ENCODE measurements at regions not wholly inside any gene's neighbourhood (a gene's known extent, or its start where the extent isn't known, plus 50 kb on each side); places are given as distances from the start of the nearest gene placed in this dataset.
"Not testable (repeated sequence)": the region's sequence is repeated elsewhere in the genome, so short reads cannot be mapped to it uniquely, and the experiment has no call there.

- Histone ChIP-seq H3K4me2 (no peak overlapping the region), H3K79me2 (ENCODE audit: low read depth) (no peaks in the 10 kb centered on the region), H3K36me3 (no peaks in the 10 kb centered on the region), H3F3A (ENCODE audit: low read depth) (no peaks in the 10 kb centered on the region), H3K27me3 (no peaks in the 10 kb centered on the region), H4K20me1 (ENCODE audit: low read depth) (no peaks in the 10 kb centered on the region), H3K27ac (no peak overlapping the region), H2AFZ (replicated peaks) (no peak overlapping the region), H3K4me3 (no peak overlapping the region), H3K4me1 (no peaks in the 10 kb centered on the region), H3K9me3 (ENCODE audit: low read depth) (no peaks in the 10 kb centered on the region), H3K9ac (no peak overlapping the region)
- peaks cover 5% of the 10 kb centered on the region for H3K4me1 Mint-ChIP-seq
- TF ChIP-seq EZH2 (IDR thresholded peaks at IDR 0.05) (no peak), EZH2phosphoT487 (IDR thresholded peaks at IDR 0.05) (no peak)
- TF ChIP-seq, protein P1, sequence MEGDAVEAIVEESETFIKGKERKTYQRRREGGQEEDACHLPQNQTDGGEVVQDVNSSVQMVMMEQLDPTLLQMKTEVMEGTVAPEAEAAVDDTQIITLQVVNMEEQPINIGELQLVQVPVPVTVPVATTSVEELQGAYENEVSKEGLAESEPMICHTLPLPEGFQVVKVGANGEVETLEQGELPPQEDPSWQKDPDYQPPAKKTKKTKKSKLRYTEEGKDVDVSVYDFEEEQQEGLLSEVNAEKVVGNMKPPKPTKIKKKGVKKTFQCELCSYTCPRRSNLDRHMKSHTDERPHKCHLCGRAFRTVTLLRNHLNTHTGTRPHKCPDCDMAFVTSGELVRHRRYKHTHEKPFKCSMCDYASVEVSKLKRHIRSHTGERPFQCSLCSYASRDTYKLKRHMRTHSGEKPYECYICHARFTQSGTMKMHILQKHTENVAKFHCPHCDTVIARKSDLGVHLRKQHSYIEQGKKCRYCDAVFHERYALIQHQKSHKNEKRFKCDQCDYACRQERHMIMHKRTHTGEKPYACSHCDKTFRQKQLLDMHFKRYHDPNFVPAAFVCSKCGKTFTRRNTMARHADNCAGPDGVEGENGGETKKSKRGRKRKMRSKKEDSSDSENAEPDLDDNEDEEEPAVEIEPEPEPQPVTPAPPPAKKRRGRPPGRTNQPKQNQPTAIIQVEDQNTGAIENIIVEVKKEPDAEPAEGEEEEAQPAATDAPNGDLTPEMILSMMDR (IDR thresholded peaks at IDR 0.05), result no peak
- no peaks in the 10 kb centered on the region for H3K9me3 Mint-ChIP-seq
- no peaks in the 10 kb centered on the region for H3K36me3 Mint-ChIP-seq
- DNase-seq (ENCODE audit: low spot score), result peak; percentile 13
- H3K4me3 Mint-ChIP-seq, result no peak overlapping the region
- H3K27ac Mint-ChIP-seq, result no peak overlapping the region
- no peaks in the 10 kb centered on the region for H3K27me3 Mint-ChIP-seq (ENCODE audit: insufficient read depth, low read depth)
Observed at GRCh38 chr4:109368661-109369060, 65.0 kb upstream of the SEC24B start.

- H3K9me3 Mint-ChIP-seq, result no peaks in the 10 kb centered on the region
- TF ChIP-seq, protein P1 (IDR thresholded peaks at IDR 0.05), result no peak
- TF ChIP-seq EZH2phosphoT487 (IDR thresholded peaks at IDR 0.05) (no peak), EZH2 (IDR thresholded peaks at IDR 0.05) (no peak)
- H3K27me3 Mint-ChIP-seq (ENCODE audit: insufficient read depth, low read depth), result no peaks in the 10 kb centered on the region
Observed at GRCh38 chr4:109365939-109366338, 63.5 kb upstream of the COL25A1 start.

GRCh38 chr4:109365297-109365696 lies 62.8 kb upstream of the COL25A1 start:
- H3F3A ChIP-seq (ENCODE audit: low read depth); H3K4me1 Mint-ChIP-seq; DNase-seq (ENCODE audit: low spot score); H3K9ac ChIP-seq; H3K4me3 Mint-ChIP-seq; H3K27ac Mint-ChIP-seq; H3K9me3 Mint-ChIP-seq; H3K4me1 ChIP-seq; H3K27ac ChIP-seq; H3K36me3 Mint-ChIP-seq; H3K9me3 ChIP-seq (ENCODE audit: low read depth); H3K27me3 Mint-ChIP-seq (ENCODE audit: insufficient read depth, low read depth); H3K27me3 ChIP-seq; H3K36me3 ChIP-seq; H3K79me2 ChIP-seq (ENCODE audit: low read depth); H4K20me1 ChIP-seq (ENCODE audit: low read depth); H2AFZ ChIP-seq (replicated peaks); H3K4me2 ChIP-seq; H3K4me3 ChIP-seq: not testable (repeated sequence)

More at GRCh38 chr4:109365939-109366338, 63.5 kb upstream of the COL25A1 start:
- H3K79me2 ChIP-seq (ENCODE audit: low read depth), result no peaks in the 10 kb centered on the region
- no peaks in the 10 kb centered on the region for H3K27me3 ChIP-seq
- H3K9me3 ChIP-seq (ENCODE audit: low read depth), result no peaks in the 10 kb centered on the region
- H3K4me1 ChIP-seq, result no peaks in the 10 kb centered on the region
- H3K27ac ChIP-seq, result no peak overlapping the region
- H4K20me1 ChIP-seq (ENCODE audit: low read depth), result no peaks in the 10 kb centered on the region
- no peak overlapping the region for H3K9ac ChIP-seq
- no peak for DNase-seq (ENCODE audit: low spot score)
- H3K36me3 Mint-ChIP-seq, result no peaks in the 10 kb centered on the region
- H3K4me3 ChIP-seq, result no peak overlapping the region
- H3F3A ChIP-seq (ENCODE audit: low read depth), result no peaks in the 10 kb centered on the region
- peaks cover 5% of the 10 kb centered on the region for H3K4me1 Mint-ChIP-seq
- H3K27ac Mint-ChIP-seq, result no peak overlapping the region
- H3K36me3 ChIP-seq, result no peaks in the 10 kb centered on the region
- H3K4me2 ChIP-seq, result no peak overlapping the region
- H2AFZ ChIP-seq (replicated peaks), result no peak overlapping the region
- no peak overlapping the region for H3K4me3 Mint-ChIP-seq

- H3F3A ChIP-seq (ENCODE audit: low read depth), result no peaks in the 10 kb centered on the region
- Mint-ChIP-seq H3K27ac (no peak overlapping the region), H3K27me3 (ENCODE audit: insufficient read depth, low read depth) (peaks cover 2% of the 10 kb centered on the region), H3K4me3 (no peak overlapping the region), H3K36me3 (no peaks in the 10 kb centered on the region), H3K4me1 (no peaks in the 10 kb centered on the region), H3K9me3 (no peaks in the 10 kb centered on the region)
- H3K4me3 ChIP-seq, result no peak overlapping the region
- no peak overlapping the region for H3K27ac ChIP-seq
- H3K79me2 ChIP-seq (ENCODE audit: low read depth), result no peaks in the 10 kb centered on the region
- H4K20me1 ChIP-seq (ENCODE audit: low read depth), result no peaks in the 10 kb centered on the region
- DNase-seq (ENCODE audit: low spot score), result no peak
- no peak overlapping the region for H2AFZ ChIP-seq (replicated peaks)
- H3K27me3 ChIP-seq, result no peaks in the 10 kb centered on the region
- no peak overlapping the region for H3K4me2 ChIP-seq
- no peak overlapping the region for H3K9ac ChIP-seq
- no peaks in the 10 kb centered on the region for H3K4me1 ChIP-seq
- TF ChIP-seq EZH2 (IDR thresholded peaks at IDR 0.05) (no peak), EZH2phosphoT487 (IDR thresholded peaks at IDR 0.05) (no peak)
- TF ChIP-seq, protein P1 (IDR thresholded peaks at IDR 0.05), result no peak
- no peaks in the 10 kb centered on the region for H3K36me3 ChIP-seq
- H3K9me3 ChIP-seq (ENCODE audit: low read depth), result no peaks in the 10 kb centered on the region
Observed at GRCh38 chr4:109359040-109359646, 56.7 kb upstream of the COL25A1 start.
